Natural killer cell treated with Interleukin-12 subunit alpha and Interleukin-12 subunit beta and Interleukin-15 and Interleukin-18, amount 100 ng/mL, for 72 hours (primary cell): ENCODE measurements at regions not wholly inside any gene's neighbourhood (a gene's known extent, or its start where the extent isn't known, plus 50 kb on each side); places are given as distances from the start of the nearest gene placed in this dataset.

Experiments
- ATAC-seq, 2 donors: fragments of 150-1000 bp; cut with Tn5 transposase in 1 of 2; sonication (Bioruptor Pico), chemical (Tn5 transposase) in 1 of 2; 2 replicates each; pipeline ENCODE4 v1.10.0; 2021
- DNase-seq: peaks from one replicate; pipeline ENCODE4 v3.0.0; 2022; ENCODE audit warnings: low spot score
- H3K27ac Mint-ChIP-seq, 2 donors: 1 replicate in 1 of 2; 2 replicates in 1 of 2; pipeline ENCODE4 v1.8.0; 2022; ENCODE audit warnings: mixed read lengths in 2 of 2, mild to moderate bottlenecking in 1 of 2, moderate library complexity in 1 of 2
- H3K27me3 Mint-ChIP-seq, 2 donors: 1 replicate in 1 of 2; 2 replicates in 1 of 2; pipeline ENCODE4 v1.8.0; 2022; ENCODE audit warnings: mixed read lengths in 2 of 2
- H3K36me3 Mint-ChIP-seq: one replicate; pipeline ENCODE4 v1.8.0; 2022; ENCODE audit warnings: mixed read lengths
- H3K4me1 Mint-ChIP-seq, 2 donors: 1 replicate in 1 of 2; 2 replicates in 1 of 2; pipeline ENCODE4 v1.8.0; 2022; ENCODE audit warnings: low read depth in 2 of 2, mixed read lengths in 2 of 2, mild to moderate bottlenecking in 1 of 2
- H3K4me3 Mint-ChIP-seq: one replicate; pipeline ENCODE4 v1.8.0; 2022; ENCODE audit warnings: mixed read lengths
- H3K9me3 Mint-ChIP-seq: 2 replicates; pipeline ENCODE4 v1.8.0; 2022; ENCODE audit warnings: mixed read lengths

- ATAC-seq: no peak
- Mint-ChIP-seq H3K4me1 (no peaks in the 10 kb centered on the region), H3K4me3 (no peak overlapping the region), H3K36me3 (no peaks in the 10 kb centered on the region), H3K27me3 (no peaks in the 10 kb centered on the region), H3K9me3 (peaks cover 5% of the 10 kb centered on the region), H3K27ac (no peak overlapping the region)
- no peak for DNase-seq
These were observed 390.0 kb downstream of the CDH11 start for GRCh38 chr16:64731891-64732290.

- ATAC-seq (no peak), DNase-seq (no peak)
- Mint-ChIP-seq H3K27ac (no peak overlapping the region), H3K36me3 (no peaks in the 10 kb centered on the region), H3K4me3 (no peak overlapping the region), H3K4me1 (no peaks in the 10 kb centered on the region), H3K9me3 (peaks cover 3% of the 10 kb centered on the region), H3K27me3 (no peaks in the 10 kb centered on the region)
These were observed 391.6 kb downstream of the CDH11 start for GRCh38 chr16:64730261-64730660.

- no peak for DNase-seq
- H3K4me3 Mint-ChIP-seq: no peak overlapping the region
- peaks cover 7% of the 10 kb centered on the region for H3K9me3 Mint-ChIP-seq
- ATAC-seq: no peak
- H3K4me1 Mint-ChIP-seq: no peaks in the 10 kb centered on the region
- H3K27ac Mint-ChIP-seq: no peak overlapping the region
- no peaks in the 10 kb centered on the region for H3K36me3 Mint-ChIP-seq
- H3K27me3 Mint-ChIP-seq: no peaks in the 10 kb centered on the region
These were observed 397.5 kb downstream of the CDH11 start for GRCh38 chr16:64724339-64724738.

- Mint-ChIP-seq H3K27ac (no peak overlapping the region), H3K36me3 (no peaks in the 10 kb centered on the region), H3K9me3 (peaks cover 15% of the 10 kb centered on the region), H3K4me3 (no peak overlapping the region), H3K27me3 (no peaks in the 10 kb centered on the region), H3K4me1 (no peaks in the 10 kb centered on the region)
- ATAC-seq: no peak
- no peak for DNase-seq
These were observed 403.4 kb downstream of the CDH11 start for GRCh38 chr16:64718486-64718885.

GRCh38 chr16:64717871-64718270 lies 404.0 kb downstream of the CDH11 start:
- DNase-seq (no peak), ATAC-seq (no peak)
- Mint-ChIP-seq H3K4me3 (no peak overlapping the region), H3K27me3 (no peaks in the 10 kb centered on the region), H3K27ac (no peak overlapping the region), H3K4me1 (no peaks in the 10 kb centered on the region), H3K36me3 (no peaks in the 10 kb centered on the region), H3K9me3 (peaks cover 15% of the 10 kb centered on the region)

- Mint-ChIP-seq H3K27me3 (no peaks in the 10 kb centered on the region), H3K9me3 (peaks cover 15% of the 10 kb centered on the region), H3K4me1 (no peaks in the 10 kb centered on the region), H3K4me3 (no peak overlapping the region), H3K36me3 (no peaks in the 10 kb centered on the region), H3K27ac (no peak overlapping the region)
- no peak for ATAC-seq
- no peak for DNase-seq
These were observed 406.2 kb downstream of the CDH11 start for GRCh38 chr16:64715624-64716023.

- no peaks in the 10 kb centered on the region for H3K27me3 Mint-ChIP-seq
- no peak for ATAC-seq
- no peaks in the 10 kb centered on the region for H3K36me3 Mint-ChIP-seq
These were observed 409.8 kb downstream of the CDH11 start for GRCh38 chr16:64712026-64712425.

GRCh38 chr16:64711596-64711995 lies 410.3 kb downstream of the CDH11 start:
- Mint-ChIP-seq H3K9me3 (peaks cover 8% of the 10 kb centered on the region), H3K27ac (no peak overlapping the region), H3K36me3 (no peaks in the 10 kb centered on the region)

More at GRCh38 chr16:64712026-64712425, 409.8 kb downstream of the CDH11 start:
- H3K9me3 Mint-ChIP-seq: peaks cover 8% of the 10 kb centered on the region
- H3K4me1 Mint-ChIP-seq: no peaks in the 10 kb centered on the region
- H3K4me3 Mint-ChIP-seq: no peak overlapping the region
- no peak overlapping the region for H3K27ac Mint-ChIP-seq
- no peak for DNase-seq

GRCh38 chr16:64711026-64711425 lies 410.8 kb downstream of the CDH11 start:
- Mint-ChIP-seq H3K9me3 (peaks cover 8% of the 10 kb centered on the region), H3K27me3 (no peaks in the 10 kb centered on the region), H3K36me3 (no peaks in the 10 kb centered on the region), H3K4me1 (no peaks in the 10 kb centered on the region), H3K4me3 (no peak overlapping the region), H3K27ac (no peak overlapping the region)
- ATAC-seq: no peak
- no peak for DNase-seq

More at GRCh38 chr16:64711596-64711995, 410.3 kb downstream of the CDH11 start:
- Mint-ChIP-seq H3K4me3 (no peak overlapping the region), H3K4me1 (no peaks in the 10 kb centered on the region), H3K27me3 (no peaks in the 10 kb centered on the region)
- no peak for ATAC-seq
- DNase-seq: no peak

- DNase-seq (no peak), ATAC-seq (no peak)
- Mint-ChIP-seq H3K4me3 (no peak overlapping the region), H3K36me3 (no peaks in the 10 kb centered on the region), H3K27me3 (no peaks in the 10 kb centered on the region), H3K4me1 (no peaks in the 10 kb centered on the region), H3K27ac (no peak overlapping the region), H3K9me3 (peaks cover 16% of the 10 kb centered on the region)
These were observed 416.4 kb downstream of the CDH11 start for GRCh38 chr16:64705443-64705842.

- H3K9me3 Mint-ChIP-seq: peaks cover 10% of the 10 kb centered on the region
- DNase-seq (no peak), ATAC-seq (no peak)
- H3K27ac Mint-ChIP-seq: no peak overlapping the region
- H3K4me3 Mint-ChIP-seq: no peak overlapping the region
- no peaks in the 10 kb centered on the region for H3K36me3 Mint-ChIP-seq
- no peaks in the 10 kb centered on the region for H3K27me3 Mint-ChIP-seq
- H3K4me1 Mint-ChIP-seq: no peaks in the 10 kb centered on the region
These were observed 417.5 kb downstream of the CDH11 start for GRCh38 chr16:64704386-64704785.

- DNase-seq: no peak
- no peak overlapping the region for H3K27ac Mint-ChIP-seq
- H3K27me3 Mint-ChIP-seq: no peaks in the 10 kb centered on the region
- no peaks in the 10 kb centered on the region for H3K36me3 Mint-ChIP-seq
- H3K4me3 Mint-ChIP-seq: no peak overlapping the region
- H3K4me1 Mint-ChIP-seq: no peaks in the 10 kb centered on the region
- peaks cover 10% of the 10 kb centered on the region for H3K9me3 Mint-ChIP-seq
- ATAC-seq: no peak
These were observed 419.4 kb downstream of the CDH11 start for GRCh38 chr16:64702415-64702814.

- no peak overlapping the region for H3K4me3 Mint-ChIP-seq
- DNase-seq (no peak), ATAC-seq (no peak)
- no peaks in the 10 kb centered on the region for H3K27me3 Mint-ChIP-seq
- peaks cover 6% of the 10 kb centered on the region for H3K36me3 Mint-ChIP-seq
- peaks cover 11% of the 10 kb centered on the region for H3K9me3 Mint-ChIP-seq
- H3K4me1 Mint-ChIP-seq: no peaks in the 10 kb centered on the region
- H3K27ac Mint-ChIP-seq: no peak overlapping the region
These were observed 421.2 kb downstream of the CDH11 start for GRCh38 chr16:64700628-64701027.

- Mint-ChIP-seq H3K4me3 (no peak overlapping the region), H3K36me3 (peaks cover 6% of the 10 kb centered on the region), H3K27ac (no peak overlapping the region), H3K27me3 (no peaks in the 10 kb centered on the region), H3K9me3 (peaks cover 13% of the 10 kb centered on the region), H3K4me1 (no peaks in the 10 kb centered on the region)
- no peak for ATAC-seq
- no peak for DNase-seq
These were observed 425.0 kb downstream of the CDH11 start for GRCh38 chr16:64696866-64697265.

GRCh38 chr16:64695684-64696083 lies 426.2 kb downstream of the CDH11 start:
- Mint-ChIP-seq H3K9me3 (peaks cover 11% of the 10 kb centered on the region), H3K36me3 (peaks cover 6% of the 10 kb centered on the region), H3K4me1 (no peaks in the 10 kb centered on the region), H3K27ac (no peak overlapping the region), H3K4me3 (no peak overlapping the region), H3K27me3 (no peaks in the 10 kb centered on the region)
- ATAC-seq (no peak), DNase-seq (no peak)
